ENCODE measurements at regions not wholly inside any gene's neighbourhood (a gene's known extent, or its start where the extent isn't known, plus 50 kb on each side); places are given as distances from the start of the nearest gene placed in this dataset.

- no peaks in the 10 kb centered on the region for H3K36me3 Mint-ChIP-seq (ENCODE audit: insufficient read depth, unreplicated experiment)
- ChIA-PET POLR2A (no interaction called here), CTCF (no interaction called here)
- TF ChIP-seq CTCF (IDR thresholded peaks at IDR 0.05; ENCODE audit: unreplicated experiment): no peak
- H3K27me3 Mint-ChIP-seq (ENCODE audit: insufficient read depth, unreplicated experiment): no peaks in the 10 kb centered on the region
- intact Hi-C loops (cut with micrococcal nuclease): no loop called here
- no peak overlapping the region for H3K27ac Mint-ChIP-seq (ENCODE audit: low read depth, unreplicated experiment)
- no peak for DNase-seq (ENCODE audit: unreplicated experiment)
- BruUV-seq (replicated peaks): no TSS peak
- H3K4me3 Mint-ChIP-seq (ENCODE audit: unreplicated experiment): no peak overlapping the region
- H3K4me1 Mint-ChIP-seq (ENCODE audit: insufficient read depth, unreplicated experiment): no peaks in the 10 kb centered on the region
- H3K9me3 Mint-ChIP-seq (ENCODE audit: unreplicated experiment): no peaks in the 10 kb centered on the region
Observed at GRCh38 chr18:42351455-42351854, 396.4 kb downstream of the PIK3C3 start.

- ChIA-PET POLR2A (no interaction called here), CTCF (no interaction called here)
- Mint-ChIP-seq H3K9me3 (ENCODE audit: unreplicated experiment) (no peaks in the 10 kb centered on the region), H3K27me3 (ENCODE audit: insufficient read depth, unreplicated experiment) (no peaks in the 10 kb centered on the region), H3K4me1 (ENCODE audit: insufficient read depth, unreplicated experiment) (no peaks in the 10 kb centered on the region), H3K27ac (ENCODE audit: low read depth, unreplicated experiment) (no peak overlapping the region), H3K36me3 (ENCODE audit: insufficient read depth, unreplicated experiment) (no peaks in the 10 kb centered on the region), H3K4me3 (ENCODE audit: unreplicated experiment) (no peak overlapping the region)
- no peak for TF ChIP-seq CTCF (IDR thresholded peaks at IDR 0.05; ENCODE audit: unreplicated experiment)
- intact Hi-C loops (cut with micrococcal nuclease): no loop called here
- DNase-seq (ENCODE audit: unreplicated experiment): no peak
- BruUV-seq (replicated peaks): no TSS peak
Observed at GRCh38 chr18:42360716-42361115, 405.7 kb downstream of the PIK3C3 start.

GRCh38 chr18:42363446-42364441 lies 408.7 kb downstream of the PIK3C3 start:
- Mint-ChIP-seq H3K4me1 (ENCODE audit: insufficient read depth, unreplicated experiment) (no peaks in the 10 kb centered on the region), H3K27ac (ENCODE audit: low read depth, unreplicated experiment) (no peak overlapping the region), H3K9me3 (ENCODE audit: unreplicated experiment) (no peaks in the 10 kb centered on the region), H3K36me3 (ENCODE audit: insufficient read depth, unreplicated experiment) (no peaks in the 10 kb centered on the region), H3K27me3 (ENCODE audit: insufficient read depth, unreplicated experiment) (no peaks in the 10 kb centered on the region), H3K4me3 (ENCODE audit: unreplicated experiment) (no peak overlapping the region)
- intact Hi-C loops (cut with micrococcal nuclease): no loop called here
- BruUV-seq (replicated peaks): no TSS peak
- TF ChIP-seq CTCF (IDR thresholded peaks at IDR 0.05; ENCODE audit: unreplicated experiment): no peak
- ChIA-PET POLR2A (no interaction called here), CTCF (no interaction called here)
- no peak for DNase-seq (ENCODE audit: unreplicated experiment)

GRCh38 chr18:42364766-42365165 lies 409.7 kb downstream of the PIK3C3 start:
- Mint-ChIP-seq H3K4me1 (ENCODE audit: insufficient read depth, unreplicated experiment) (no peaks in the 10 kb centered on the region), H3K27ac (ENCODE audit: low read depth, unreplicated experiment) (no peak overlapping the region), H3K9me3 (ENCODE audit: unreplicated experiment) (no peaks in the 10 kb centered on the region), H3K36me3 (ENCODE audit: insufficient read depth, unreplicated experiment) (no peaks in the 10 kb centered on the region), H3K27me3 (ENCODE audit: insufficient read depth, unreplicated experiment) (no peaks in the 10 kb centered on the region), H3K4me3 (ENCODE audit: unreplicated experiment) (no peak overlapping the region)
- intact Hi-C loops (cut with micrococcal nuclease): no loop called here
- ChIA-PET CTCF (no interaction called here), POLR2A (no interaction called here)
- no peak for DNase-seq (ENCODE audit: unreplicated experiment)
- BruUV-seq (replicated peaks): no TSS peak
- TF ChIP-seq CTCF (IDR thresholded peaks at IDR 0.05; ENCODE audit: unreplicated experiment): no peak
